ENCODE measurements at regions not wholly inside any gene's neighbourhood (a gene's known extent, or its start where the extent isn't known, plus 50 kb on each side); places are given as distances from the start of the nearest gene placed in this dataset.

GRCh38 chr3:120544361-120544760 lies 51.8 kb upstream of the NDUFB4 start:
- no peaks in the 10 kb centered on the region for H3K79me1 ChIP-seq (ENCODE audit: insufficient read depth, low read depth, low read length, poor library complexity, severe bottlenecking)
- H3K4me3 Mint-ChIP-seq, result no peak overlapping the region
- no peak overlapping the region for H2AK5ac ChIP-seq (ENCODE audit: insufficient read length, low read length)
- H3K27ac ChIP-seq (ENCODE audit: insufficient read length, low read depth, low read length), result no peak overlapping the region
- H3K27me3 ChIP-seq (ENCODE audit: insufficient read depth, low read length), result no peaks in the 10 kb centered on the region
- no peak overlapping the region for H3T11ph ChIP-seq (ENCODE audit: low read length)
- H3K36me3 Mint-ChIP-seq (ENCODE audit: insufficient read depth in 1 of 3, low read depth in 3 of 3), result peaks cover 0 to 19% (median 5%) of the 10 kb centered on the region in 3 experiments; a peak in 3 of 7 replicates
- H2AFZ ChIP-seq (ENCODE audit: low read length), result no peak overlapping the region
- H3K27ac Mint-ChIP-seq, result no peak overlapping the region
- H4K5ac ChIP-seq (ENCODE audit: insufficient read length, low read depth, low read length), result no peak overlapping the region
- TF ChIP-seq, protein P1, sequence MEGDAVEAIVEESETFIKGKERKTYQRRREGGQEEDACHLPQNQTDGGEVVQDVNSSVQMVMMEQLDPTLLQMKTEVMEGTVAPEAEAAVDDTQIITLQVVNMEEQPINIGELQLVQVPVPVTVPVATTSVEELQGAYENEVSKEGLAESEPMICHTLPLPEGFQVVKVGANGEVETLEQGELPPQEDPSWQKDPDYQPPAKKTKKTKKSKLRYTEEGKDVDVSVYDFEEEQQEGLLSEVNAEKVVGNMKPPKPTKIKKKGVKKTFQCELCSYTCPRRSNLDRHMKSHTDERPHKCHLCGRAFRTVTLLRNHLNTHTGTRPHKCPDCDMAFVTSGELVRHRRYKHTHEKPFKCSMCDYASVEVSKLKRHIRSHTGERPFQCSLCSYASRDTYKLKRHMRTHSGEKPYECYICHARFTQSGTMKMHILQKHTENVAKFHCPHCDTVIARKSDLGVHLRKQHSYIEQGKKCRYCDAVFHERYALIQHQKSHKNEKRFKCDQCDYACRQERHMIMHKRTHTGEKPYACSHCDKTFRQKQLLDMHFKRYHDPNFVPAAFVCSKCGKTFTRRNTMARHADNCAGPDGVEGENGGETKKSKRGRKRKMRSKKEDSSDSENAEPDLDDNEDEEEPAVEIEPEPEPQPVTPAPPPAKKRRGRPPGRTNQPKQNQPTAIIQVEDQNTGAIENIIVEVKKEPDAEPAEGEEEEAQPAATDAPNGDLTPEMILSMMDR (conservative IDR thresholded peaks at IDR 0.05), result no peak
- no peaks in the 10 kb centered on the region for H3K9me3 ChIP-seq (ENCODE audit: control insufficient read depth, low read depth, low read length)
- H4K20me1 ChIP-seq (ENCODE audit: control insufficient read depth, insufficient read depth, insufficient read length), result no peaks in the 10 kb centered on the region
- no peaks in the 10 kb centered on the region for H3K79me2 ChIP-seq (ENCODE audit: insufficient read depth, low read length)
- H2BK120ac ChIP-seq (ENCODE audit: low read depth, low read length, poor library complexity, severe bottlenecking), result no peak overlapping the region
- no peak overlapping the region for H2BK5ac ChIP-seq (ENCODE audit: insufficient read length, low read length)
- no peak overlapping the region for H2BK12ac ChIP-seq (ENCODE audit: insufficient read length, low read depth, low read length)
- no peaks in the 10 kb centered on the region for H3K4me1 Mint-ChIP-seq
- no peak overlapping the region for H3K4me2 ChIP-seq (ENCODE audit: insufficient read depth, insufficient read length, low read length)
- no peak overlapping the region for H3K18ac ChIP-seq (ENCODE audit: insufficient read length, low read depth, low read length)
- H3K23ac ChIP-seq (ENCODE audit: insufficient read length, low read depth, low read length), result no peak overlapping the region
- no CpG with 5 or more reads among the region's 2 CpGs for WGBS (ENCODE audit: extremely low coverage, insufficient read length, low lambda C conversion rate)
- H3K56ac ChIP-seq (ENCODE audit: insufficient read length, low read depth, low read length), result no peak overlapping the region
- no peak overlapping the region for H2BK15ac ChIP-seq (ENCODE audit: low read depth, low read length)
- DNase-seq, result no peak
- H3K4ac ChIP-seq (ENCODE audit: low read depth, low read length), result no peak overlapping the region
- H4K91ac ChIP-seq (ENCODE audit: insufficient read length, low read depth, low read length), result no peak overlapping the region
- H3K9ac ChIP-seq (ENCODE audit: extremely low read depth, insufficient read length, low read length), result no peak overlapping the region
- no peak overlapping the region for H2BK20ac ChIP-seq (ENCODE audit: low read depth, low read length, poor library complexity, severe bottlenecking)
- H3K9me3 Mint-ChIP-seq, result peaks cover 29% of the 10 kb centered on the region in 2 experiments
- no peak overlapping the region for H3K14ac ChIP-seq (ENCODE audit: insufficient read depth, low read length)
- H3K4me1 ChIP-seq (ENCODE audit: insufficient read depth, low read length), result no peaks in the 10 kb centered on the region
- H3K23me2 ChIP-seq (ENCODE audit: insufficient read length, low read depth, low read length, poor library complexity, severe bottlenecking), result no peaks in the 10 kb centered on the region
- peaks cover 2% of the 10 kb centered on the region; the same call in 1 of the 2 replicates for H3K27me3 Mint-ChIP-seq (ENCODE audit: low read depth)
- H4K8ac ChIP-seq (replicated peaks; ENCODE audit: insufficient read length, low read depth, low read length), result no peak overlapping the region

All from H9 (cell line).